ENCODE measurements at regions not wholly inside any gene's neighbourhood (a gene's known extent, or its start where the extent isn't known, plus 50 kb on each side); places are given as distances from the start of the nearest gene placed in this dataset.

GRCh38 chr20:62551407-62552323 lies 75.9 kb upstream of the GATA5 start:
- in situ Hi-C loops (cut with MboI; ENCODE audit: low sequenced_read_pairs): no loop called here
- no peaks in the 10 kb centered on the region for H3K9me3 ChIP-seq
- no peak for DNase-seq (ENCODE audit: low spot score in 2 of 2)
- H3K4me1 ChIP-seq: no peaks in the 10 kb centered on the region
- H3K27me3 ChIP-seq (ENCODE audit: low read depth): peaks cover 57% of the 10 kb centered on the region
- H3K4me3 ChIP-seq: peak overlapping the region; percentile 18
- no peaks in the 10 kb centered on the region for H3K36me3 ChIP-seq (replicated peaks)

- in situ Hi-C loops (cut with MboI; ENCODE audit: low sequenced_read_pairs): no loop called here
- DNase-seq (ENCODE audit: low spot score in 2 of 2): no peak
- H3K9me3 ChIP-seq: no peaks in the 10 kb centered on the region
- H3K4me1 ChIP-seq: no peaks in the 10 kb centered on the region
- H3K27me3 ChIP-seq (ENCODE audit: low read depth): peaks cover 60% of the 10 kb centered on the region
- H3K36me3 ChIP-seq (replicated peaks): no peaks in the 10 kb centered on the region
- H3K4me3 ChIP-seq: no peak overlapping the region
Observed at GRCh38 chr20:62552613-62553012, 76.8 kb upstream of the GATA5 start.

GRCh38 chr20:62553136-62553837 lies 77.5 kb upstream of the GATA5 start:
- no peak for DNase-seq (ENCODE audit: low spot score in 2 of 2)
- Histone ChIP-seq H3K4me3 (no peak overlapping the region), H3K9me3 (no peaks in the 10 kb centered on the region), H3K36me3 (replicated peaks) (no peaks in the 10 kb centered on the region), H3K4me1 (no peaks in the 10 kb centered on the region), H3K27me3 (ENCODE audit: low read depth) (peaks cover 61% of the 10 kb centered on the region)
- in situ Hi-C loops (cut with MboI; ENCODE audit: low sequenced_read_pairs): no loop called here

- Histone ChIP-seq H3K36me3 (replicated peaks) (no peaks in the 10 kb centered on the region), H3K4me1 (no peaks in the 10 kb centered on the region), H3K4me3 (no peak overlapping the region), H3K9me3 (no peaks in the 10 kb centered on the region), H3K27me3 (ENCODE audit: low read depth) (peaks cover 61% of the 10 kb centered on the region)
- no peak for DNase-seq (ENCODE audit: low spot score in 2 of 2)
- in situ Hi-C loops (cut with MboI; ENCODE audit: low sequenced_read_pairs): no loop called here
Observed at GRCh38 chr20:62553838-62554161, 78.0 kb upstream of the GATA5 start.

GRCh38 chr20:62554214-62554897 lies 78.6 kb upstream of the GATA5 start:
- Histone ChIP-seq H3K4me3 (no peak overlapping the region), H3K36me3 (replicated peaks) (no peaks in the 10 kb centered on the region), H3K9me3 (no peaks in the 10 kb centered on the region), H3K4me1 (no peaks in the 10 kb centered on the region), H3K27me3 (ENCODE audit: low read depth) (peaks cover 61% of the 10 kb centered on the region)
- no peak for DNase-seq (ENCODE audit: low spot score in 2 of 2)
- in situ Hi-C loops (cut with MboI; ENCODE audit: low sequenced_read_pairs): no loop called here

- Histone ChIP-seq H3K4me1 (no peaks in the 10 kb centered on the region), H3K27me3 (ENCODE audit: low read depth) (peaks cover 57% of the 10 kb centered on the region), H3K36me3 (replicated peaks) (no peaks in the 10 kb centered on the region), H3K9me3 (no peaks in the 10 kb centered on the region), H3K4me3 (no peak overlapping the region)
- in situ Hi-C loops (cut with MboI; ENCODE audit: low sequenced_read_pairs): no loop called here
- no peak for DNase-seq (ENCODE audit: low spot score in 2 of 2)
Observed at GRCh38 chr20:62554898-62555641, 79.3 kb upstream of the GATA5 start.

- no peaks in the 10 kb centered on the region for H3K36me3 ChIP-seq (replicated peaks)
- H3K27me3 ChIP-seq (ENCODE audit: low read depth): peaks cover 54% of the 10 kb centered on the region
- no peaks in the 10 kb centered on the region for H3K4me1 ChIP-seq
- no peak for DNase-seq (ENCODE audit: low spot score in 2 of 2)
- no peaks in the 10 kb centered on the region for H3K9me3 ChIP-seq
- in situ Hi-C loops (cut with MboI; ENCODE audit: low sequenced_read_pairs): no loop called here
- H3K4me3 ChIP-seq: no peak overlapping the region
Observed at GRCh38 chr20:62555642-62556420, 80.0 kb upstream of the GATA5 start.

- H3K4me1 ChIP-seq: no peaks in the 10 kb centered on the region
- H3K36me3 ChIP-seq (replicated peaks): no peaks in the 10 kb centered on the region
- no peak overlapping the region for H3K4me3 ChIP-seq
- no peak for DNase-seq (ENCODE audit: low spot score in 2 of 2)
- no peaks in the 10 kb centered on the region for H3K9me3 ChIP-seq
- H3K27me3 ChIP-seq (ENCODE audit: low read depth): peaks cover 53% of the 10 kb centered on the region
- in situ Hi-C loops (cut with MboI; ENCODE audit: low sequenced_read_pairs): no loop called here
Observed at GRCh38 chr20:62557462-62557861, 81.7 kb upstream of the GATA5 start.

- peaks cover 53% of the 10 kb centered on the region for H3K27me3 ChIP-seq (ENCODE audit: low read depth)
- DNase-seq (ENCODE audit: low spot score in 2 of 2): no peak
- no peak overlapping the region for H3K4me3 ChIP-seq
- in situ Hi-C loops (cut with MboI; ENCODE audit: low sequenced_read_pairs): no loop called here
- no peaks in the 10 kb centered on the region for H3K9me3 ChIP-seq
- H3K36me3 ChIP-seq (replicated peaks): no peaks in the 10 kb centered on the region
- H3K4me1 ChIP-seq: no peaks in the 10 kb centered on the region
Observed at GRCh38 chr20:62557999-62558408, 82.2 kb upstream of the GATA5 start.

GRCh38 chr20:62558779-62559178 lies 83.0 kb upstream of the GATA5 start:
- Histone ChIP-seq H3K4me3 (no peak overlapping the region), H3K4me1 (no peaks in the 10 kb centered on the region), H3K36me3 (replicated peaks) (no peaks in the 10 kb centered on the region), H3K27me3 (ENCODE audit: low read depth) (peaks cover 51% of the 10 kb centered on the region), H3K9me3 (no peaks in the 10 kb centered on the region)
- DNase-seq (ENCODE audit: low spot score in 2 of 2): peak in 1 of 2 experiments; percentile 34
- in situ Hi-C loops (cut with MboI; ENCODE audit: low sequenced_read_pairs): no loop called here

GRCh38 chr20:62560162-62560561 lies 82.1 kb upstream of the SLCO4A1 start:
- H3K4me3 ChIP-seq: no peak overlapping the region
- in situ Hi-C loops (cut with MboI; ENCODE audit: low sequenced_read_pairs): no loop called here
- no peak for DNase-seq (ENCODE audit: low spot score in 2 of 2)

GRCh38 chr20:62561182-62561581 lies 81.1 kb upstream of the SLCO4A1 start:
- no peak overlapping the region for H3K4me3 ChIP-seq
- in situ Hi-C loops (cut with MboI; ENCODE audit: low sequenced_read_pairs): no loop called here
- H3K27me3 ChIP-seq (ENCODE audit: low read depth): peaks cover 37% of the 10 kb centered on the region
- no peaks in the 10 kb centered on the region for H3K4me1 ChIP-seq
- H3K36me3 ChIP-seq (replicated peaks): no peaks in the 10 kb centered on the region
- DNase-seq (ENCODE audit: low spot score in 2 of 2): no peak
- H3K9me3 ChIP-seq: no peaks in the 10 kb centered on the region

More at GRCh38 chr20:62560162-62560561, 82.1 kb upstream of the SLCO4A1 start:
- no peaks in the 10 kb centered on the region for H3K9me3 ChIP-seq
- H3K27me3 ChIP-seq (ENCODE audit: low read depth): peaks cover 43% of the 10 kb centered on the region
- H3K36me3 ChIP-seq (replicated peaks): no peaks in the 10 kb centered on the region
- H3K4me1 ChIP-seq: no peaks in the 10 kb centered on the region

GRCh38 chr20:62561948-62562347 lies 80.4 kb upstream of the SLCO4A1 start:
- Histone ChIP-seq H3K9me3 (no peaks in the 10 kb centered on the region), H3K27me3 (ENCODE audit: low read depth) (peaks cover 32% of the 10 kb centered on the region), H3K4me3 (no peak overlapping the region), H3K36me3 (replicated peaks) (no peaks in the 10 kb centered on the region), H3K4me1 (no peaks in the 10 kb centered on the region)
- in situ Hi-C loops (cut with MboI; ENCODE audit: low sequenced_read_pairs): no loop called here
- DNase-seq (ENCODE audit: low spot score in 2 of 2): no peak
